NCI-H128 (cell line): ENCODE measurements at regions not wholly inside any gene's neighbourhood (a gene's known extent, or its start where the extent isn't known, plus 50 kb on each side); places are given as distances from the start of the nearest gene placed in this dataset.
A peak's percentile ranks its signal among the peaks of the same experiment; 100 is the strongest.
"Not testable (repeated sequence)": the region's sequence is repeated elsewhere in the genome, so short reads cannot be mapped to it uniquely, and the experiment has no call there.

ENCODE experiments used
- DNase-seq: peaks from one replicate; lab custom pipeline; 2025; ENCODE audit not compliant: unreplicated experiment; lab: John Stamatoyannopoulos, UW

GRCh38 chr1:102178480-102178879 lies 181.8 kb upstream of the OLFM3 start:
- DNase-seq, result no peak

- DNase-seq, result no peak
Observed at GRCh38 chr1:102174259-102174863, 177.6 kb upstream of the OLFM3 start.

- DNase-seq, result no peak
Observed at GRCh38 chr1:102172200-102172599, 175.5 kb upstream of the OLFM3 start.

GRCh38 chr1:102163799-102164198 lies 167.1 kb upstream of the OLFM3 start:
- DNase-seq, result no peak

- no peak for DNase-seq
Observed at GRCh38 chr1:102151242-102151641, 154.5 kb upstream of the OLFM3 start.

- DNase-seq, result peak; percentile 37
Observed at GRCh38 chr1:102120910-102121309, 124.2 kb upstream of the OLFM3 start.

GRCh38 chr1:102118150-102118549 lies 121.4 kb upstream of the OLFM3 start:
- DNase-seq, result no peak

GRCh38 chr1:102110586-102110985 lies 113.9 kb upstream of the OLFM3 start:
- no peak for DNase-seq

GRCh38 chr1:102109493-102109892 lies 112.8 kb upstream of the OLFM3 start:
- DNase-seq, result not testable (repeated sequence)

GRCh38 chr1:102107441-102107840 lies 110.7 kb upstream of the OLFM3 start:
- DNase-seq, result no peak

GRCh38 chr1:102105931-102106550 lies 109.3 kb upstream of the OLFM3 start:
- no peak for DNase-seq

- no peak for DNase-seq
Observed at GRCh38 chr1:102103646-102104045, 106.9 kb upstream of the OLFM3 start.

- DNase-seq, result no peak
Observed at GRCh38 chr1:102102276-102102780, 105.6 kb upstream of the OLFM3 start.

- no peak for DNase-seq
Observed at GRCh38 chr1:102100666-102101065, 103.9 kb upstream of the OLFM3 start.

- no peak for DNase-seq
Observed at GRCh38 chr1:102099916-102100315, 103.2 kb upstream of the OLFM3 start.

GRCh38 chr1:102098536-102098935 lies 101.8 kb upstream of the OLFM3 start:
- DNase-seq, result no peak

GRCh38 chr1:102098081-102098480 lies 101.4 kb upstream of the OLFM3 start:
- no peak for DNase-seq

- DNase-seq, result no peak
Observed at GRCh38 chr1:102097451-102097850, 100.7 kb upstream of the OLFM3 start.

- DNase-seq, result no peak
Observed at GRCh38 chr1:102096162-102096561, 99.4 kb upstream of the OLFM3 start.

- no peak for DNase-seq
Observed at GRCh38 chr1:102089791-102090190, 93.1 kb upstream of the OLFM3 start.

- DNase-seq, result no peak
Observed at GRCh38 chr1:102085896-102086295, 89.2 kb upstream of the OLFM3 start.

GRCh38 chr1:102084771-102085535 lies 88.2 kb upstream of the OLFM3 start:
- DNase-seq, result no peak
